Activated CD4-positive, alpha-beta T cell treated with anti-CD3 and anti-CD28 coated beads, Interleukin-2, amount 50 U/mL, for 16 hours (primary cell): ENCODE measurements at regions not wholly inside any gene's neighbourhood (a gene's known extent, or its start where the extent isn't known, plus 50 kb on each side); places are given as distances from the start of the nearest gene placed in this dataset.
A peak's percentile ranks its signal among the peaks of the same experiment; 100 is the strongest.

ENCODE experiments used
- DNase-seq: peaks from one replicate; pipeline ENCODE4 v3.0.0-alpha.2; 2020

GRCh38 chr2:138994502-138994901, 214.3 kb upstream of the NXPH2 start:
- no peak for DNase-seq

DNA sequence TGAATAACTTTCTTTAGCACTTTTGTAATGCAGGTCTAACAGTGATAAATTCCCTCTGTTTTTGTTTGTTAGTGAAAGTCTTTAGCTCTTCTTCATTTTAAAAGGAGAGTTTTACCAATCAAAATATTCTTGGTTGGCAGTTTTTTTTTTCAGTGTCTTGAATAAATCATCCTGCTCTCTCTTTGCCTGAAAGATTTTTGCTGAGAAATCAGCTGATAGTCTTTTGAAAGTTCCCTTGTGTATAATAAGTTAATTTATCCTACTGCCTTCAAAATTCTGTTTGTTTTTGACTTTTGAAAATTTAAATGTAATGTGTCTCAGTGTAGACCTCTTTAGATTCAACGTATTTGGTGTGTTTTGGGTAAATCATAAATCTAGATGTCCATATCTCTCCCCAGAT, 205.7 kb upstream of the NXPH2 start:
- no peak for DNase-seq

GRCh38 chr2:138979131-138979785, 199.1 kb upstream of the NXPH2 start:
- no peak for DNase-seq

DNA sequence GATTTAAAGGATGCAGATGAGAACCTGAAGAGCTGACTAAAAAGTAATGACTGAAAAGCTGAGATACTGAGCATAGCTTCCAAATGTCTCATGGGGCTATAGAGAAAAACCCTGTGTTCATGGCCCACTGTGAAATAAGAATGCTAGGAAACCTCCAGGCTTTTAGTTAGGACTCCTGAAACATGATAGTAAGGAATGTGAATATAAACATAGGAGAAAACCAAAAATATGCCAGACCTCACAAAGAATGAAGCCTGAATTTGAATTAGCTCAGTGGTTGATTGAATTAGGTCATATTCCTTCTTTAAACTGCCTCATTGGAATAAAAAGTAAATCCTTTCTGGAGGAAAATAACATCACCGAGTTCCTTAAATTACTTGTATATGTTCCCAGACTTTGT, 194.5 kb upstream of the NXPH2 start:
- no peak for DNase-seq

- DNase-seq: no peak
Observed at GRCh38 chr2:138964418-138964817, 184.2 kb upstream of the NXPH2 start.

- DNase-seq: no peak
Observed at GRCh38 chr2:138962686-138963085, 182.5 kb upstream of the NXPH2 start.

- DNase-seq: no peak
Observed at GRCh38 chr2:138960191-138960590, 180.0 kb upstream of the NXPH2 start.

DNA sequence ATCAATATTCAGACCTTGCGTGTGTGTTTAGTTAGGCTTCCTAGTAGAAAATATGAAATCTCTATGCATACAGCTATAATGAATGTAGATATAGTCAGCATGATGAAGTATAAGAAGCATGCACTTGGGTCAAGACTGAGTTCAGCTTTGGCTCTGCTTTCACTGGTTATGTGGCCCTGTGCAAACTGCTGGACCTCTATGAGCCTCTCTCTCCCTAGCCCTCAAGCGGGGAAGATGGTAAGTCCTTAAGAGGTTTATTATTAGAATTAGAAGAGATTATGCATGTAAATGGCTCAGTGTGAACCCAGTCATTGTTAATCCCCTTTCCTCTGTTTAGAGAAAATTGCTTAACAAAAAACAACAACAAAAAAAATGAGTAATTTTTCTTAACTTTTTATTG, 178.8 kb upstream of the NXPH2 start:
- DNase-seq: no peak

GRCh38 chr2:138956116-138956515, 175.9 kb upstream of the NXPH2 start:
- no peak for DNase-seq

DNA sequence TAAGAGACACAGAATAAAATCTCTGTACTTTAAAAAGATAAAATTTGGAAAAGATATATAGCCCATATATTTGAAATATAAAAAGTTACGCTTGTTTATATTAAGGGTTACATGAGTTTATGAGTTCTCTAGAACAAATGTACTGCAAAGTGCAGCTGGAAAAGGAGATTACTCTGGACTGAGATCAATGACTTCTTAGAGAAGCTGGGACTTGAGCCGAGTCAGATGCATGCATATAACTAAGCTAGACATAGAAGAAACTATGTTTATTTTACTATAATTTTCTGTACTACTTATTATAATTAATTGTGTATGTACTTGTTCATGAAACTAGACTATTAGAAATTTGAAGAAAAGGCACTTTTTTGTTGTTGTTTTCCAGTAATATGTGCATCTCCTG, 170.3 kb upstream of the NXPH2 start:
- no peak for DNase-seq

GRCh38 chr2:138949517-138949916, 169.3 kb upstream of the NXPH2 start:
- DNase-seq: no peak

DNA sequence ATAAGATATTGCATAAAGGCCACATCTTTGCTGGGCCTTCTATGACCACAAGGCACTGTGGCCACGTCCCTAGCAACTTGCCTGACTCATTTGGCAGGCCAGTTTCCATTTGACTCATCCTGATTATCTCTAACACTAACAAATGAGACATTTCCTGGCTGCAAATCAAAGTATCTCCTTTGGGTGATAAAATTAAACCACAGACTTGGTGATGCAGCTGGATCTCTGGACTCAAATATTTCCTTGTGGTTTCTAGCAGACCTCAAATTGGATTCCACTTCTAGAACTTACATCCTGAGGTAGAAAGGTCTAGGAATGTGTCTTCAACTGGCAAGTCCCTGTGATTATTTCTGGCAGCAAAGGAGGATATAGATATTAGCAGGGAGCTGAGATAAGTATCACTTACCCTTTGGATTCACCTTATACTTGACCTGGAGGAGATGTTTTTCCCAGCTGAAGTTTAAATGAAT, 167.9 kb upstream of the NXPH2 start:
- peak; percentile 37 for DNase-seq

DNA sequence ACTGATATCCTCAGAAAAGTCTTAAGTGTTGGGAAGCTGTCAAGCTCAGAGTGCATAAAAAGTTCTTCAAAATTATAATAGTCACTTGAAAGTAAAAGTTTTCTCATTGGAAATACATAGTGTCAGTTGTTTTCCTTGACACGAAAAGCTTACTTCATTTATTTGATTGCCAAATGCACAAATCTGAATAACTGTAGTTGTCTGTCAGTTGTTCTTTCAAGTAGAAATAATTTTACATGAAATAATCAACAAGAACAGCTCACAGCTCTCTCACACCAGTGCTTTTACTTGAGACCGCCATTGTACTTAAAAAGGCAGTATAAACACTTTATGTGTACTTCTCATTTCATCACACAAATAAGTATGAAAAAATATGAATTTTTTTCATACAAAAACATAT, 163.3 kb upstream of the NXPH2 start:
- no peak for DNase-seq

DNA sequence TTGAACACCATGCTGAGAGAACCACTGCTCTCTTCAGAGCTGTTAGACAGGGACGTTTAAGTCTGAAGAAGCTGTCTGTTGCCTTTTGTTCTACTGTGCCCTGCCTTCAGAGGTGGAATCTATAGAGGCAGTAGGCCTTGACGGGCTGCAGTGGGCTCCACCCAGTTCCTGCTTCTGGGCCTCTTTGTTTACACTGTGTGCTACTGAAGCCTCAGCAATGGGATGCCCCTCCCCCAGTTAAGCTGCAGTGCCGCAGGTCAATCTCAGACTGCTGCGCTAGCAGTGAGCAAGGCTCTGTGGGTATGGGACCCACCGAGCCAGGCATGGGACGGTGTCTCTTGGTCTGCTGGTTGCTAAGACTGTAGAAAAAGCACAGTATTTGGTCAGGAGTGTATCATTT, 162.3 kb upstream of the NXPH2 start:
- no peak for DNase-seq

DNA sequence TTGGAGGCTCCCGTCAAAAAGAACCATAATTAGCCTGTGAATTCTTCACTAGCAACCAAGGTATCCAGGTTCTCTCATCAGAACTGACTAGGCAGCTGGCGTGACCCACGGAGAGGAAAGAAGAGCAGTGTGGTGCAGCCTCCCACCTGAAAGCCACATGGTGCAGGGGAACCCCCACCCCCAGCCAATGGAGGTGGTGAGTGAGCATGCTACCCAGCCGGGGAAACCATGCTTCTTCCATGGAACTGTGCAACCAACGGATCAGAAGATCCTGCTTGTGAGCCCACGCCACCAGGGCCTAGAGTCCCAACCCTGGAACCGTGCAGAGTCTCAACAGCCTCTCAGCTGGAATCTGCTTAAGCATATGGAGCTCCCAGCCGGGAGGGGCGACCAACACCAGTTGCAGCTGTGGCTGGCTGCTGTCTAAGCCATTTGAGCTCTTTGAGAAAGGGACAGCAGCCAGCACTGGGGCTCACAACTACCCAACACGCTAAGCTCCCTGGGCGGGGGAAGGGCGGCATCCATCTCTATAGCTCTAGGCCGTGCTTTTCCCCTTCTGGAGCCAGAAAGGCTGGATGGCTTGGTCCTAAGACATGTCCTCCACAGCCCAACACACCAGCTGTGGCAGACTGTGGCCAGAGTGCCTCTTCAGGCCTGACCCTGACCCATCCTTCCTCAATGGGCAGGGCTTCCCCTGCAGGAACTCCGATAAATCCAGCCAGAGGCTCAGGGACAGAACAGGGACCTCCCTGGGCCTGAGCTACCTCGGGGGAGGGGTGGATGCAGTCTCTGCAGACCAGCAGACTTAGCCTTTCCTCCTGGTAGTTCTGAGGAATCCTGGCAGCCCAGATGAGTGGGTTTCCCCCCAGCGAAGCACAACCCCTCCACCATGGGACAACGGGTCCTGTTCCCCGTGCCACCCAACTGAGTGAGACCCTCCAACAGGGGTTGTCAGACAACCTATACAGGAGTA, 151.4 kb upstream of the NXPH2 start:
- no peak for DNase-seq

- no peak for DNase-seq
Observed at GRCh38 chr2:138930571-138930970, 150.4 kb upstream of the NXPH2 start.

- DNase-seq: no peak
Observed at GRCh38 chr2:138928374-138929021, 148.3 kb upstream of the NXPH2 start.

DNA sequence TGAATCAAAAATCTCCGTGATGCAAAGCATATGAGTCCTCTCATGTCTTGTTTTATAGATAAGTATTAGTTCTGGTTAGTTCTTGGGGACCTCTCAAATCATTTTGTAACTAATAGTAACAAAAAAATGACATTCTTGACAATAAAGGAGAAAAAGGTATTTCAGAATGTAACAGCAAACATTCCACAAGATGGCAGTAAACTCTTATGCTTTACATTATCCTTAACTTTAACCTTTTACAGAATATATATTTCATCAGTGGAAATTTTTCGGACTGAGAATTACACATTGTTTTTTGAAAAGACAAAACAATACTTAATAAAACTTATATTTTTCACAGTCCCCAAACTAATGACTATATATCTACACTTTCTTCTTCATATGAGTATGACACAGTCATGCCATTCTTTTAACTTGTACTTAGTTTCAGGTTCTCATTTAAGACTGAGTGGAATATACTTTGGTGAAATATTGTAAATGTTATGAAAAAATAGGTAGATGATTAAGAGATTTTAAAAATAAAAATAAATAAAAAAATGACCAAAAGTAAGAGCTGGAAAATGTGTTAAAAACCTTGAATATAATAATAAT, 142.9 kb upstream of the NXPH2 start:
- no peak for DNase-seq

DNA sequence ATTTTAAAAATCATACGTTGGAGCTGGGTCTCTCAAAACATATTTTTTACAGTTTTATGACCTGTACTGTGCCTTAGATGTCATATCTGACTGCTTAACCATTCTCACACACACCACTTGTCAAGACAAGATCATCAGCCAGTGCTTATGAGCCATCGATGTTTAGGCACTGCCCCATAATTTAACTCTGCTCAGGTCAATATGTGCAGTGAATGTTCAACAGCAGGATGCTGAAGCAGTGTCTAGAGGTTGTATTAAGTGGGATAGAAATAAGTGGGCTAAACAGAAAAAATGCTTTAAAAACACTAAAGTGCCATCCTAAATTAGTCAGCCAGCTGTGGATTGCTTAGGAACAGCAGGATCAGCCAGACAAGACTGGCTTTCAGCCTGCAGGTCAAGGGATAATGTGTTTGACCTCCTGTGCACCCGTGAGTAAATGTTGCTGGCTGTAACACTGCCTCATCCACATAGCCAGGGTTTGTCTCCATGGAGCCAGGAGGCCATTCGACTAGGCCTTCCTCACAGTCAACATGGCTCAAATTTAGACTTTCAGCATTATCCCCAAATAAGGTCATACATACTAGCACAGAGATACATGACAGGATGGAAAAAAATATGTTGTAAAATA, 139.0 kb upstream of the NXPH2 start:
- DNase-seq: no peak

GRCh38 chr2:138910427-138910826, 130.2 kb upstream of the NXPH2 start:
- DNase-seq: no peak

- no peak for DNase-seq
Observed at GRCh38 chr2:138906549-138906948, 126.4 kb upstream of the NXPH2 start.

GRCh38 chr2:138902239-138902871, 122.2 kb upstream of the NXPH2 start:
- no peak for DNase-seq
